Osteoblast (primary cell): ENCODE measurements at regions not wholly inside any gene's neighbourhood (a gene's known extent, or its start where the extent isn't known, plus 50 kb on each side); places are given as distances from the start of the nearest gene placed in this dataset.

Source experiments
- DNase-seq: peaks from one replicate; pipeline ENCODE4 v3.0.0; 2011; ENCODE audit warnings: low spot score, mixed read lengths; ENCODE audit not compliant: insufficient read length; ENCODE audit errors: missing footprints
- H2AFZ ChIP-seq: 2 replicates; pipeline ENCODE4 v1.6.0; 2011; ENCODE audit warnings: mild to moderate bottlenecking, low read length
- H3K27ac ChIP-seq: 2 replicates; pipeline ENCODE4 v1.5.1; 2011; ENCODE audit warnings: mild to moderate bottlenecking, low read depth, low read length, moderate library complexity
- H3K27me3 ChIP-seq: 2 replicates; pipeline ENCODE4 v1.6.0; 2012; ENCODE audit warnings: mild to moderate bottlenecking, control low read depth, inconsistent platforms, low read length, moderate library complexity; ENCODE audit not compliant: insufficient read depth
- H3K36me3 ChIP-seq: 2 replicates; pipeline ENCODE4 v1.5.1; 2011; ENCODE audit warnings: mild to moderate bottlenecking, low read length, control low read depth, moderate library complexity; ENCODE audit not compliant: insufficient read depth
- H3K4me1 ChIP-seq: 2 replicates; pipeline ENCODE4 v1.5.1; 2011; ENCODE audit warnings: mild to moderate bottlenecking, low read length, control low read depth, moderate library complexity; ENCODE audit not compliant: insufficient read depth
- H3K4me2 ChIP-seq: 2 replicates; pipeline ENCODE4 v1.6.0; 2011; ENCODE audit warnings: mild to moderate bottlenecking, low read length; ENCODE audit not compliant: insufficient read depth
- H3K4me3 ChIP-seq: fragments of 200-600 bp; sonication (generic); 3 replicates; pipeline ENCODE4 v1.5.1; 2012; ENCODE audit warnings: mild to moderate bottlenecking, low read length, inconsistent platforms; ENCODE audit not compliant: insufficient read depth
- H3K79me2 ChIP-seq: 2 replicates; pipeline ENCODE4 v1.6.0; 2012; ENCODE audit warnings: mild to moderate bottlenecking, low read length, control low read depth, inconsistent platforms; ENCODE audit not compliant: insufficient read depth
- H3K9me3 ChIP-seq: 2 replicates; pipeline ENCODE4 v1.5.1; 2011; ENCODE audit warnings: low read depth, low read length, control low read depth
- H4K20me1 ChIP-seq: 2 replicates; pipeline ENCODE4 v1.6.0; 2012; ENCODE audit warnings: mild to moderate bottlenecking, low read length, control low read depth; ENCODE audit not compliant: insufficient read depth
- TF ChIP-seq, protein P1 (sequence below): IDR thresholded peaks from 2 replicates; pipeline ENCODE4 v1.5.1; 2011; ENCODE audit warnings: mild to moderate bottlenecking, low read depth, low read length, moderate library complexity; ENCODE audit errors: extremely low read depth

DNA sequence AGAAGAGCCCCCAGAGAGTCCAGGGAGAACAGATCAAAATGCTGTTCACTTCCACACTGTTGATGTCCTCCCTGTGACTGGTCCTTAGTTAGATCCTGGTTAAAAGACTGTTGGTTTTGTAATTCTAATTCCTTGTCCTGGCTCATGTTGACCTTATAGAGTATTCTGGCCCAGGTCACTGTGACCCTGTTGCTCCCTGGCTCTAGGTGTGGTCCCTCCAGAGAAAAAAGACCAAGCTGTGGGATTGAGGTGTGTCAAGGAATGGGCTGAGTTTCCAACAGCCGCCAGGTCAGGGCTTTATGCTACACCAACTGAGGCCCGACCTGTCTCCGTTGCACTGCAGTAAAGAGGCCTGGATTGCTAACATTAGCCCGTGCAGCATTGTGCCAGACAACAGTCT is 241.0 kb upstream of the MSX2 start:
- H3K36me3 ChIP-seq, result no peaks in the 10 kb centered on the region

DNA sequence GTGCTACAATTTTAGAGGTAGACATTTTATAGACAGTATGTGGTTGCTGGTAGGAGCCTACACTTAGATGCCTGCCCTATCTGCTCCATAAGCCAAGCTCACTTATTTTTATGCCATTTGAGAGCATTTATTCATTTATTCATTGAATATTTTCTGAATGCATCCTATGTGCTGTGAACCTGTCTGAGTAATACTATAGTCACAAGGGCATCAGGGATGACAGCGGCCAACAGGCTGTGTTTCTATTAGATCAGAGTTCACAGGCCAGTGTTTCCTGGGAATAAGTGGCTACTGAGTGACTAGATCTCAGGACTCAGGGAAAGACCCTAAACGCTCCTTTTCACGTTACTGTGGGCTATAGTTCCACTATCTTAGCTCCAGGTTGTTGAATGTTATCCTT is 235.2 kb upstream of the MSX2 start:
- DNase-seq, result no peak
- H3K79me2 ChIP-seq, result no peaks in the 10 kb centered on the region
- H3K36me3 ChIP-seq, result no peaks in the 10 kb centered on the region
- TF ChIP-seq, protein P1, sequence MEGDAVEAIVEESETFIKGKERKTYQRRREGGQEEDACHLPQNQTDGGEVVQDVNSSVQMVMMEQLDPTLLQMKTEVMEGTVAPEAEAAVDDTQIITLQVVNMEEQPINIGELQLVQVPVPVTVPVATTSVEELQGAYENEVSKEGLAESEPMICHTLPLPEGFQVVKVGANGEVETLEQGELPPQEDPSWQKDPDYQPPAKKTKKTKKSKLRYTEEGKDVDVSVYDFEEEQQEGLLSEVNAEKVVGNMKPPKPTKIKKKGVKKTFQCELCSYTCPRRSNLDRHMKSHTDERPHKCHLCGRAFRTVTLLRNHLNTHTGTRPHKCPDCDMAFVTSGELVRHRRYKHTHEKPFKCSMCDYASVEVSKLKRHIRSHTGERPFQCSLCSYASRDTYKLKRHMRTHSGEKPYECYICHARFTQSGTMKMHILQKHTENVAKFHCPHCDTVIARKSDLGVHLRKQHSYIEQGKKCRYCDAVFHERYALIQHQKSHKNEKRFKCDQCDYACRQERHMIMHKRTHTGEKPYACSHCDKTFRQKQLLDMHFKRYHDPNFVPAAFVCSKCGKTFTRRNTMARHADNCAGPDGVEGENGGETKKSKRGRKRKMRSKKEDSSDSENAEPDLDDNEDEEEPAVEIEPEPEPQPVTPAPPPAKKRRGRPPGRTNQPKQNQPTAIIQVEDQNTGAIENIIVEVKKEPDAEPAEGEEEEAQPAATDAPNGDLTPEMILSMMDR, result no peak
- H3K27ac ChIP-seq, result no peak overlapping the region
- H2AFZ ChIP-seq, result no peak overlapping the region
- H3K4me3 ChIP-seq, result no peak overlapping the region
- no peaks in the 10 kb centered on the region for H3K4me1 ChIP-seq
- no peaks in the 10 kb centered on the region for H3K27me3 ChIP-seq
- H3K4me2 ChIP-seq, result no peak overlapping the region
- peaks cover 3% of the 10 kb centered on the region for H3K9me3 ChIP-seq
- H4K20me1 ChIP-seq, result no peaks in the 10 kb centered on the region

More for the DNA sequence above, 241.0 kb upstream of the MSX2 start:
- H3K27ac ChIP-seq, result no peak overlapping the region
- H4K20me1 ChIP-seq, result no peaks in the 10 kb centered on the region
- H3K4me2 ChIP-seq, result no peak overlapping the region
- H3K27me3 ChIP-seq, result no peaks in the 10 kb centered on the region
- no peaks in the 10 kb centered on the region for H3K4me1 ChIP-seq
- TF ChIP-seq, protein P1, result no peak
- H3K4me3 ChIP-seq, result no peak overlapping the region
- no peak for DNase-seq
- H2AFZ ChIP-seq, result no peak overlapping the region
- no peaks in the 10 kb centered on the region for H3K79me2 ChIP-seq
- peaks cover 4% of the 10 kb centered on the region for H3K9me3 ChIP-seq

DNA sequence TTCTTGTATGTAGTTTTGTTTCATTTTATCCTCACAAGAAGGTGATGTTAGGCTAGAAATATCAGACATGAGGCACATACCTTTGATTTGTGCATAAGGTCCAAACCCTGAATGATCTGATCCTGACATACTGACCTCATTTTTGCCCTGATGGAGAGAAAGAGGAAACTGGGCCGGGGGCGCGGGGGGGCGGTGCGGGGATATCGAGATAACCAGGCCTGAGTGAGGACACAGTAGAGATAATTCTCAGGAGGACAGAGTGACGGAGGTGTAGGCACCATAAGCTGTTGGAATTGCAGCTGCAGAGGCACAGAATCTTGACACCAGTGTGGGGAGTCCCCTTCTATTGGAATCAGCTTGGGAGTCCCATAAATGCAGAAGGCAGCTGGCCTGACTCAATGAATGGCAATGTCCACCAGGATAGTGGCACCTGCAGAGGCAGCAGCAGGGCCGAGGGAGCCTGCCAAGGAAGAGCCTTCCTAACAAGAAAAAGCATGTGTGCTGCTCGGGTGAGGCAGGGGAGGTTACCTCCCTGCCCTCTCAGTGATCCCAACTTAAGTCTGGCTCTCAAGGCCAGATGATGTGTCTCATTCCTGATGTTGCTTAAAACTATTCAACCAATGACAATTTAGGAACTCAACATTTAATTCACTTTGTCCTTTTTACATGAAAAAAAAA is 234.3 kb upstream of the MSX2 start:
- Histone ChIP-seq H3K9me3 (no peaks in the 10 kb centered on the region), H3K36me3 (no peaks in the 10 kb centered on the region), H3K79me2 (no peaks in the 10 kb centered on the region), H3K27ac (no peak overlapping the region), H4K20me1 (no peaks in the 10 kb centered on the region), H3K4me1 (no peaks in the 10 kb centered on the region), H3K4me2 (no peak overlapping the region), H2AFZ (no peak overlapping the region), H3K27me3 (no peaks in the 10 kb centered on the region), H3K4me3 (no peak overlapping the region)
- DNase-seq, result no peak
- TF ChIP-seq, protein P1, result no peak

DNA sequence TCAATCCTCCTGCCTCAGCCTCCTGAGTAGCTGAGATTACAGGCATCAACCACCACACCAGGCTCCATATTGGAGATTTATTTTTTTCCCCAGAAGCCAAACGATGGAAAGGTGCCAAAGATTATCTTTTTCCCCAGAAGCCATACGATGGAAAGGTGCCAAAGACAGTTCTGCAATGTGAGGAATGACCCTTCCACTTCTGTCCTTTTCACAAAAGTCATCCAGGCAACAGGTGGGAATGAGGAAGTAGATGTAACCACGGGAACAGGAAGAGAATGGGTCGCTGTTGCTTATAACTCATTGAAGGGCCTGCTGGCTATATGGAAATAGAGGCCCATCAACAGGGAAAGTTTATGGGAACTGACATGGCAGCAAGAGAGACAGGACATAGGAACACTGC is 233.7 kb upstream of the MSX2 start:
- no peaks in the 10 kb centered on the region for H3K79me2 ChIP-seq
- no peak overlapping the region for H3K4me3 ChIP-seq
- TF ChIP-seq, protein P1, result no peak
- DNase-seq, result no peak
- no peaks in the 10 kb centered on the region for H3K27me3 ChIP-seq
- no peaks in the 10 kb centered on the region for H3K36me3 ChIP-seq
- H2AFZ ChIP-seq, result no peak overlapping the region
- H3K9me3 ChIP-seq, result no peaks in the 10 kb centered on the region
- no peak overlapping the region for H3K27ac ChIP-seq
- H3K4me1 ChIP-seq, result no peaks in the 10 kb centered on the region
- no peaks in the 10 kb centered on the region for H4K20me1 ChIP-seq
- no peak overlapping the region for H3K4me2 ChIP-seq
